Ramos (cell line): ENCODE measurements at regions not wholly inside any gene's neighbourhood (a gene's known extent, or its start where the extent isn't known, plus 50 kb on each side); places are given as distances from the start of the nearest gene placed in this dataset.
"Not testable (repeated sequence)": the region's sequence is repeated elsewhere in the genome, so short reads cannot be mapped to it uniquely, and the experiment has no call there.

Experiments used
- in situ Hi-C: fragments of 300-500 bp; cut with MboI; formaldehyde crosslinking; loops from one replicate; pipeline ENCODE4 v1.14.3; 2022; ENCODE audit warnings: low sequenced_read_pairs; ENCODE audit not compliant: unreplicated experiment

DNA sequence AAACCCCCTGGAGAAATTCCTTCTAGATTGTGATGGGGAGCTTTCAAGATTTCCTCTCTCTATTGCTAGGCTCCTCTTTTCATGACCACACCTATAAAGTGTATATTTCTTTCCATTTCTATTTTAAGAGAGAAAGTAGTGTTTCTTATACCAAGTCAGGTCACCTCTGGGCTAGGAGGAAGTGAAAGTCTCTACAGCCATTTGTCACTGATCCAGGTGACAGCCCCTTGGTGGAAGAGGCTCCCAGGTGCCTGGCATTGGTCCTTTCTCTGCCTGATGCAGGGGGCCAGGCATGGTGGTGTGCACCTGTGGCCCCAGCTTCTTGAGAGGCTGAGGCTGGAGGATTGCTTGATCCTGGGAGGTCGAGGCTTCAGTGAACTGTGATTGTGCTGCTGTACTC lies 64.7 kb downstream of the DHCR7 start:
- in situ Hi-C loops: no loop called here

DNA sequence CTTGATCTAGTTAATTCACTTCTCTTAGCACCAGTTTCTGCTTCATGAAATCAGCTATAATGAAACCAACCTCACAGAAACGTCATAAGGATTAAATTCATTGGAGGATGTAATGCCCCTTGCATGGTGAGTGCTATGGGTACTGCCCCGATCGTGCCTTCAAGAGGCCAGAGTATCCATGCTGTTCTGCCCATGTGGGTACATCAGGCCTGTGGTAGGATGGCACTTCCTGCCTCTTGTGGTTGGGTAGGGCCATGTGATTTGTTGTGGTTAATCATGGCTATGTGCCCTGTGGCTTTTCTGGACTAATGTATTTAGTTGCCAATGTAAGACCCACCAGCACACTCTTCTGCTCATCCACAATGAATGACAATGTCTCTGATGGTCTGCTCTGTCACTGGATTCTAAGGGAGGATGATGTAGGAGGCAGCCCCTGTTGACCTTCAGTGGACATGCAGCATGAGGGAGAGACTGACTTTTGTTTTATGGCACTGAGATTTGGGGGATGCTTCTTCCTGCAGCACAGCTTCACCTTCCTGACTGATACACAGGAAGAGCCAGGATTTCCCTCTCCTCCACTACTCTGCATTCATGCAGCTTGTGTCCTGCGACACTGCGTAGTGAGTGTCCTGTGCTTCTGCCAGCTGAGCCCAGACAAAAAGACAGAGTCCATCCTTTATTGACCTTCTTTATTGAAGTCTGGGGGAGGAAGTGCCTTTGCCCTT lies 66.2 kb downstream of the DHCR7 start:
- in situ Hi-C loops: no loop called here

DNA sequence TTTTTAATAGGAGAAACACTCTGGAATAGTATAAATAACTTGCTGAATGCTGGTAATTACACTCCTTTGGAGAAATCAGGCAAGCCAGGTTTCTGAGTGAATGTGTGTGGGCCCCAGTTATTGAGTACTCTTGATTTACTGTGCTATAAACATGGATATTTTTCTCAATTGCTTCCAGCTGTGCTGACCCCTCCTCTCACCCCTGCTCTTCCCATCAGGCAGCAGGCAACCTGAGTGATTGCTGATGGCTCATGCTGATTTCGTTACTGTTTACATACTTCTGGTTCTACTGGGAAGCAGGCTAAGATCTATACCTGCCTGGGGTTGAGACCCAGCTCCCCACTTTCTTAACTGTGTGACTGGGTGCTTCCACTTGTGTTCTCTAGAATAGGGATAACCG lies 68.5 kb downstream of the DHCR7 start:
- in situ Hi-C loops: no loop called here

DNA sequence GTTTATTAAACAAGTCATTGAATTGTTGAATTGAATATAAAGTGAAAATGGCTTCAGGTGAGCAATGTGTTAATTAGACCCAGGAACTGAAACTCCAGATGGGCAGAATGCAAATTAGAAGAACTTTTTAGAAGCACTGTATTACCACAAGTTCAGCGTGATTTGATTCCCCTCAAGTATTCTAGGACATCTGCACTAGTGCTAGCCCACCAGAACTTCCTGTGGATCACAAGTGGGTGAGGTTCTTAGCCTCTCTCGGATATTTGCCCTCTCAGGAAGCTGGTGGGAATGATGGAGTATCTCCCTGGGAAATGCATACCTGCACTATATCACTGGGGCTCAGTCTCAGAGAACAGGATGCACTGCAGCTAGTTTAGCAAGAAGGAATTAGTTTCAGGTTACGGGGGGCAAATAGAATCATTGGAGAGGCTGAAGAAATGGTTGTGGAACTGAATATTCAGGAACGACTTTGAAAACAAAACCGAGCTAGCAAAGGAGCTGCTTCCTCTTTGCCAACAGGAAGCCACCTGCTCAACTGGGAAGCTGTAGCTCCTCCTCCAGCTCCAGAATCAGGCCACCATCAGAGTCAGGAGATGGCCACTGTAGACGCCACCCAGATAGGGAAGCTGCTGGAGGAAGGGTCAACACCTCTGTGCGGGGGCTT lies 74.3 kb downstream of the DHCR7 start:
- in situ Hi-C loops: loop anchor here (5.0 kb wide), 1 partner anchor 43 kb away; no protein-coding TSS in a partner anchor

DNA sequence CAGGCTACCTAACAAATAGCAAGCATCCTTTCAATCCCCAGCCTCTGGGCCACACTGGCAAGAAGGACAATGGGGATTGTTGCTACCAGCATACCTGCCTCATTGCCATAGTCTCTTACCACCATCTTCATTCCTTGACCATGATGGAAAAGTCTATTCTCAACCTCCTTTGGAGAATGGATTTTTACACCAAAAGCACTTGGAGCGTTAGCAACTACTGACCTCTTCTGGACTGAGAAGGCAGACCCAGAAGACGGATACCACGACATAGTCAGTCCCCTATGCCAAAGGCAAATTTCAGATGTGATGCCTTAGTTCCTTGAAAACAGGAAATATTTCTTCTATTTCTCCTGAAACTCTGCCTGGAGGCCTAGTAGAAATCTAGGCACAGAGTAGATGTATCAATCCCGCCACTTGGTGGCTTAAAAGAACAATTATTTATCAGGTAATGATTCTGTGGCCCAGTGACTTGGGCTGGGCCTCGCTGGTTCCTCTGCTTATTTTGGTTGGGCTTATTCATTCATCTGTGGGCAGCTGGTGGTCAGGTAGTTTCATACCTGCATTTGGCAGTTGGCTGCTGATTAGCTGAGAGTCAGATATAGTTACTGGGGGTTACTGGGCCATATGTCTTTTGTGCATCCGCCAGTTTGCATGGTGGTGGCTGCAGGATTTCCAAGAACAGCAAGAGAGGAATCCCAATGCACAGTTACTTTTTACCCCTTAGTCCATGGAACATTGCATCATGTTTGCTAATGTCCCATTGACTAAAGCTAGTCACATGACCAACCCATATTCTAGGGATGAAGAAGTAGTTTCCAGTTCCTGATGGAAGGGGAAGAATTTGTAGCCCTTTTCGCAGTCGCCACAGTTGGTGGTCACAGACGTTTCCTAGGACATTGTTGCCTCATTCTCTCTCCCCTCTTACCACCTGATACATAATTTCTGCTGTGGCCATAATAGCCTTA lies 75.2 kb downstream of the DHCR7 start:
- in situ Hi-C loops: loop anchor here (5.0 kb wide), 1 partner anchor 44 kb away; no protein-coding TSS in a partner anchor

DNA sequence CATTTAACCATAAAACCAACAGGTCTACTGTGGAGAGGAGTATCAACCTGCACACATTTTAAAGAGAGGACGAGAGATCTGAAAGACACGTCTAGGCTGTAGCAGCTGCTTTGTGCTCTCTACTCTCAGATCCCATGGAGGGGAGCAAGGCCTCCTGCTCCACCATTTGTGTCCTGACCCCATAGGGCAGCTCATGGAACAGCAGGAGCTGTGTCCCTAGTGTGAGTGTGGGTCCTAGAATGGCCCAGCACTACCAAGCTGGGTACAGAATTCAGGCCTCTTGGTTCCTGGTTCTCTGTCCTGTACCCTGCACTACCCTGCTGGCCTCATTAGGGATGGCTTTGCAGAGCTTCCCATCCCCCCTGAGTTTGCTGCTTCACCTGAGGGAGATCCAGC lies 76.5 kb downstream of the DHCR7 start:
- in situ Hi-C loops: loop anchor here (5.0 kb wide), 1 partner anchor 46 kb away; no protein-coding TSS in a partner anchor

DNA sequence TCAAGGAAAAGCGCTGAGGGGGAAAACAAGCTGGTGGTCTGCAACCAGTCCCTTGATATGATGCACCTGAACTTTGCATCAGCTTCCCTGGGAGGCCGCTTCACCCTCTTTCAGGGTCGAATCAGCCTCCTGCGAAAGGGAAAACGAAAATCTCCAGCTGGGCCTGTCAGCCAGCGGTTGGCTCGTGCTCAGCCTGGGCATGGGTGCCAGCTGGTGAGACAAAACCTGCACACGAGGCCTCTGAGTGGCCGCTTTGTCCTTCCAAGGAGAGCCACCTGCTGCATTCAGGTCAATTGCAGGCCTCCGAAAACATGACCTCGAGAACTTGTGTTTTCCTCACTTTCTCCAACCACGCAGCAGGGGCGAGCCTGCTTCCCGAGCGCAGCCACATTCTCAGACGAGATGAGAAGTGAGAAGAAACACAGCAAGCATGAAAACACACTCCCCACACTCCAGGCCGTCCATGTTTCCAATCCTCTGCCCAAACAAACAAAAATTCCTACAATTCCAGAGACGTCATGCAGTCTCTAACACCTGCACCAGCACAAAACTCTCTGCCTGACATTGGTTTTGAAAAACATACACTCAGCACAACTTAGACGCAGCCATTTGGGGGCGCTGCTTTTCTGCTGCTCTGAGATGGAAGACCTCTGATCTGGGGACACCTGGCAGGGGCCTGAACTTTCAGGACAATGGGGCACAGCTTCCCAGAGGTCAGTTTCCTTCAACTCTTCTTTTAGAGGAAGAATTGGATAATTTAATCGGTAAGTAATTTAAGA lies 77.1 kb downstream of the DHCR7 start:
- in situ Hi-C loops: loop anchor here (5.0 kb wide), 1 partner anchor 46 kb away; no protein-coding TSS in a partner anchor

DNA sequence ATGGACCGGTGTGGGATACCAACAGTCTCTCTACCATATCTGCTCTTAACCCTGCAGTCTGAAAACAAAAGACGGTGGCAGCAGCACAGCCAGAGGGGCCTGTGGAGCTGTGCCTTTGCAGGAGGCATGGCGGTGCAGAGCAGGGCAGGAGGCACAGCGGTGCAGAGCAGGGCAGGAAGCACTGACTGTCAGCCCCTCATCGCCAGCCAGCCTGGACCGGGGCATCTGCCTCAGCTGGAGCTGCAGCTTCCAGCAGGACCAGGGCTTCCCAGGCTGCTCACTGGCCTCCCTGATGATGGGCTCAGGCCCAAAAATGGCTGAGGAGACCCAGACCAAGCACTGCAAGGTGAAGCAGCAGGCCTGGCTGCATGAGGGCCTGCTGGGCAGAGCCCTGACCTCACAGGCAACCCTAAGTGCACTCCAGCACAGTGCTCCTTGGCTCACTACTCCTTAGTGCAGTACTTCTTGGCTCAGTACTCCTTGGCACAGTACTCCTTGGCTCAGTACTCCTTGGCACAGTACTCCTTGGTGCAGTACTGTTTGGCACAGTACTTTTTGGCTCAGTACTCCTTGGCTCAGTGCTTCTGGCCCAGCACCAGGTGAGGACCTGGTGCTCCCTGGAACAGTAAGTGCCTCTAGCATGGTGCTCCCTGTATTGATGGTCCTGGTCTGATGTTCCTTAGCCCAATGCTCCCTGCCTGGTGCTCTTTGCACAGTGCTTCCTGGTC lies 78.0 kb downstream of the DHCR7 start:
- in situ Hi-C loops: loop anchor here (5.0 kb wide), 1 partner anchor 47 kb away; no protein-coding TSS in a partner anchor

DNA sequence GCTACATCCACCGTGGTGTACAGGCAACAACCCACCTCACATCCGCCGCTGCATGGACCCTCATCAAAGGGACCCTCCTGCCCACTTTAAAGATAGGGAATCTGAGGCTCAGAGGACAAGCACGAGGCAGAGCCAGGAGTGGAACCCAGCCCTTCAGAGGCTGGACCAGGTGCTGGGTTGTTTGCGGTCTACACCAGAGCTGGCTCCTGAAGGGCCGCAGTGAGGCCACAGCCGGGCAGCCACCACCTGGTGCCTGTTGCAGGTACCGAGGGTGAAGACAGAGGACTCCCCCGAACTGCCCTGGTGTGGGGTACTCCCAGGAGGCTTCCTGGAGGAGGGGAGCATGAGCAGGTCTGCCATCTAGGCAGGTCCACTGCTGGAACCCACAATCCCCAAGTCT lies 78.8 kb downstream of the DHCR7 start:
- in situ Hi-C loops: no loop called here

DNA sequence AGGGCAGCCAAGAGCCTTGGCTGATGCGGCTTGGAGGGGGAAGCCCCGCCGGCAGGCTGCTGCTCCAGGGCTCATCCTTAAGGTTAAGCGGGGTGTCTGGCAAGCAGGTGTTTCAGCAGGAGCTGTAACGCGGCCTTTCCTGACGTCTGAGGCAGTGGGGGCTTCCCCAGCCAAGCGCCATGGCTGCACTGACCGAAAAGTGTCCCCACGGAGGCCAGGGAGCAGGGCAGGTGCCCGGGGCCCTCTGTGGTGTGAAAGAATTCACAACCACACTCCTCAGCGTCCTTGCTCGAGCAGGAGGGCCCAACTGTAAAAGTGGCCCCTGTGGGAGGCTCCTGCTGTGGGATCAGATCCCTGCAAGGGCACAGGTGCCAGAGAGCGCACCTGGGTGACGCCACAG lies 79.2 kb downstream of the DHCR7 start:
- in situ Hi-C loops: no loop called here

DNA sequence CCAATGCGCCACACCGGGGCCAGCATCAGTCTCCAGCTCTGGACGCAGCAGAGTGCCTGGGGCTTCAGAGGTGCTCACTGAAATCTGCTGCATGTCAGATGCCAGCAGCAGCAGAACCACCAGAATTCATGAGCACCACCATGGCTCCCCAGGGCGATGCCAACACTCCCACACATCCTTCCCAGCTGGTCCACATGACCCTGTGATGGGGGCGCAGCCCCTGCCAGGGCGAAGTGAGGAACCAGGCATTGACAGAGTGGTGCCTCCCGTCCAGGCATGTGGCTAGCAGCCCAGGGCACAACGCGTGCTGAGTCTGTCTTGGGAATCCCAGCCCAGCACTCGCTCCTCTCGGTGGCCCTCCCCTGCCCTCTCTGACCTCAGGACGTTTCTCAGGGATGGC lies 80.4 kb downstream of the DHCR7 start:
- in situ Hi-C loops: no loop called here

DNA sequence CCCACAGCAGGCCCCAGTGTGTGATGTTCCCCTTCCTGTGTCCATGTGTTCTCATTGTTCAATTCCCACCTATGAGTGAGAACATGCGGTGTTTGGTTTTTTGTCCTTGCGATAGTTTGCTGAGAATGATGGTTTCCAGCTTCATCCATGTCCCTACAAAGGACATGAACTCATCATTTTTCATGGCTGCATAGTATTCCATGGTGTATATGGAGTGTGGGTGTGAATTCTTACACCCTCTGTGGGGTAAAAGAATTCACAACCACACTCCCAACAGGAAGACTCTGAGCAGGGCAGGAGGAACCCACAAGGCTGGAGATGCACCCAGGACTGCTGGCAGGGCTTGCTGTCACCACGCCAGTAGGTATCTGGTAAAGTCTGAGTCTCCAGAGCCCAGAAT lies 80.9 kb downstream of the DHCR7 start:
- in situ Hi-C loops: not testable (repeated sequence)

DNA sequence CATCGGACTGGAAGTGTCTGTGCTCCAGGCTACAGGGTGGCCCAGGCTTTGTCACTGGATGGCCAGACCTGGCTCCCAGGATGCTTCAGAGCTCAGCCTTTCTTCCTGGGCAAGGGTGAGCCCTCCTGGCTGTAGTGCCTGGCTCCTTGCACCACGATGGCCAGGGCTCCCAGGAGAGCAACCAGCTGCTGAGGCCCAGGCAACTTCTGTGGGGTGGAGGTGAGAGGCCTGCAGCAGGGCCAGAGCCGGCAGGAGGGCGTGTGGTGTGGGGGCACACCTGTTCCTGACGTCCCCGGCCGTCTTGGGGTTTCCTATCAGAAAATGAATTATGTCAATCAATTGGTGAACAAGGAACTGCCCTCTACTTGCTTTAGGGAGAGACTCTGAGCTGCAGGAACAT lies 82.1 kb downstream of the DHCR7 start:
- in situ Hi-C loops: no loop called here

DNA sequence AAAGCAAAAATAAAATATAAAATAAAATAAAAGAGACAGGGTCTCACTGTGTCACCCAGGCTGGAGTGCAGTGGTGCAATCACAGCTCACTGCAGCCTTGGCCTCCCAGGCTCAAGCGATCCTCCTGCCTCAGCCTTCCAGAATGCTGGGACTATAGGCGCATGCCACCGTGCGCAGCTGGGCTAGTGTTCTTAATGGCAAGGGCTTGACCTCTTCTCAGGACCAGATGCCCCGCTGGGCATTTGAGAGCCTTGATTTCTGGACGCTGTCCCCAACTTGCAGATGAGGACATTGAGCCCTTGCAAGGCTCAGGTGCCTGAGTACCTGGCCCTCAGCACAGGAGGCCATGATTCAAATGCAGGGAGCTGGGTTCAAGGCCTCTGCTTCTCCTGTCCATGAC lies 82.6 kb downstream of the DHCR7 start:
- in situ Hi-C loops: no loop called here

DNA sequence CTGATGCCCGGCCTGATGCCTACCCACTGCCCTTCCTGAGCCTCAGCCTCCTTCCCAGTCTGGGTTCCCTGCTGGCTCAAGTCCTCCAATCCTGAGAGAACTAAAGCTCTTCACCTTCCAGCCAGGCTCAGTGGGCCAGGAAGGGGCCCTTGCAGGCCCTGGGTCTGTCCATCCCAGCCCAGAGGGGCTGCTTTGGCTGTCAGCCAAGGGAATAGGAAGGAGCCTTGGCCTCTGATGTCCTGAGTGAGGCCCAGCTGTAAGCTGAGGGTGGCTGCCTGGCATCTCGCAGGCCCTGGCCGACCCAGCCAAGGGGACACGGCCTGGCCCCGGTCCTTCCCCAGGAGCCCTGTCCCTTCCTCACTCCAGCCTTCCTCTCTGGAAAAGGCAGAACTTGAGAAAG lies 83.4 kb downstream of the DHCR7 start:
- in situ Hi-C loops: no loop called here

DNA sequence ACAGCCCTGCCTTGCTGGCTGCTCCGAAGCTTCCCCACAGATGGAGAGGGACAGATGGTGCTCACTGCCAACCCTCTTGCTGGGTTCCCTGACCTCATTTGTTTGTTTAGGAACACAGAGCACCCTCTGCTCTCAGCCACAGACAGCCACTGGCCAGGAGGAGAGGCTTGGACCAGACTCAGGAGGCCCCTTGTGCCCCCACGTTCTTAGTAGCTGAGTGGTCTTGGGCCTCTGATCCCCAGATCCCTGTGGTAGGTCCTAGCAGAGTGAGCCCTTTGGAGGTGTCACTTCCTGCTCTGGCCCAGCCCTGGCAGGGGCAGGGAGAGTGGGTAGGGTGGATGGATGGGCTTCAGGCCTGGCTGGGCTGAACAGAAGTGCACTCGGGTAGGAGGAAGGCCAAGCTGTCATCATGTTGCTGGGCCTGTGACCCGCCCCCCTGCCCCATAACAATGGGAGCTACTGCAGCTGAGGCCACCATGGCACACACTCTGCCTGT lies 84.0 kb downstream of the DHCR7 start:
- in situ Hi-C loops: no loop called here

DNA sequence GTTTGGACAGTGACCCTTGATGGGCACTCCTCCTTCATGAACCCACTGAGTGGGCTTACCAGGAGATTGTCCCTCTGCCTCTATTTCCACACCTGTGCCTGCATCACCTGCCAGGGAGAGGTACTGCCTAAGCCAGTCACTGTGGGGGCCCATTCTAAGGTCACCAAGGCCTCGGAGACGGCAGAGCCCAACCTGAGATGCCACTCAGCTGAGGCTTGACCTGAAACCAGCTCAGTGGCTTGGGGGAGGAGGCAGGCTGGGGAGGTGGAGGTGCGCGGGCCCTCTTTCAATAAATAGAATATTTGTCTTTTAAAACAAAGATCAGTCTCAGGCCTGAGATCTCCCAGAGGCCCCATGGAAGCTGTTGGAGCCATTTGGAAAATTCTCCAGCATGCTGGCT lies 84.5 kb downstream of the DHCR7 start:
- in situ Hi-C loops: no loop called here

DNA sequence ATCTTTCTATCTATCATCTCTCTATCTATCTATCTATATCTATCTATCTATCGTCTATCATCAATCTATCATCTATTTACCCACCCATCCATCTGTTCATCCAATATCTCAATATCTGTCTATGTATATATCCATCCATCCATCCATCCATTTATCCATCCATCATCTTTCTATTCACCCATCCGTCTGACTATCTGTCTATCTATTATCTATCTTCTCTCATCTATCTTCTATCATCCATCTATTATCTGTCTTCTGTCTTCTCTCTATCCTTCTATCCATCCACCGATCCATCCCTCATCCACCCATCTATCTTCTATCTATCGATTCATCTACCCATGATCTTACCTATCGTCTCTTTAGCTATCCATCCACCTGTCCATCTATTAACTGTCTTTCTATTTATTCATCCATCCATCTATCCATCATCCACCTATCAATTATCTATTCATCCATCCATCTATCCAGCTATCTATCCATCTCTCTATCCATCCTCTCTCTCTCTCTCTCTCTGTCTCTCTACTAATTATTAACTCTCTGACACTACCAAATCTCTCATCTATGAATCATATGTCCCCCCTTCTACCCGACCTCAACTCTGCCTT lies 89.1 kb downstream of the DHCR7 start:
- in situ Hi-C loops: no loop called here
